ENCODE measurements at regions not wholly inside any gene's neighbourhood (a gene's known extent, or its start where the extent isn't known, plus 50 kb on each side); places are given as distances from the start of the nearest gene placed in this dataset.

GRCh38 chr2:128554151-128554769 lies 235.6 kb upstream of the HS6ST1 start:
- TF ChIP-seq CTCF (IDR thresholded peaks at IDR 0.05; ENCODE audit: low read depth, low read length, missing control alignments): no peak
- Histone ChIP-seq H3K36me3 (replicated peaks) (no peaks in the 10 kb centered on the region), H3K27ac (no peak overlapping the region), H3K4me3 (ENCODE audit: low read depth, low read length) (no peak overlapping the region), H3K27me3 (replicated peaks) (no peaks in the 10 kb centered on the region)
- DNase-seq: no peak
- in situ Hi-C loops (cut with HindIII; ENCODE audit: low pct_ligation_motif_present, low sequenced_read_pairs): no loop called here

- DNase-seq: no peak
- no peaks in the 10 kb centered on the region for H3K36me3 ChIP-seq (replicated peaks)
- in situ Hi-C loops (cut with HindIII; ENCODE audit: low pct_ligation_motif_present, low sequenced_read_pairs): no loop called here
- no peaks in the 10 kb centered on the region for H3K27me3 ChIP-seq (replicated peaks)
- H3K4me3 ChIP-seq (ENCODE audit: low read depth, low read length): no peak overlapping the region
- no peak for TF ChIP-seq CTCF (IDR thresholded peaks at IDR 0.05; ENCODE audit: low read depth, low read length, missing control alignments)
- no peak overlapping the region for H3K27ac ChIP-seq
Observed at GRCh38 chr2:128555433-128555832, 236.8 kb upstream of the HS6ST1 start.

- Histone ChIP-seq H3K36me3 (replicated peaks) (no peaks in the 10 kb centered on the region), H3K27ac (no peak overlapping the region), H3K4me3 (ENCODE audit: low read depth, low read length) (no peak overlapping the region), H3K27me3 (replicated peaks) (no peaks in the 10 kb centered on the region)
- no peak for TF ChIP-seq CTCF (IDR thresholded peaks at IDR 0.05; ENCODE audit: low read depth, low read length, missing control alignments)
- in situ Hi-C loops (cut with HindIII; ENCODE audit: low pct_ligation_motif_present, low sequenced_read_pairs): no loop called here
- DNase-seq: no peak
Observed at GRCh38 chr2:128556089-128556488, 237.4 kb upstream of the HS6ST1 start.

- no peak overlapping the region for H3K4me3 ChIP-seq (ENCODE audit: low read depth, low read length)
- DNase-seq: no peak
- in situ Hi-C loops (cut with HindIII; ENCODE audit: low pct_ligation_motif_present, low sequenced_read_pairs): no loop called here
- H3K27me3 ChIP-seq (replicated peaks): no peaks in the 10 kb centered on the region
- no peaks in the 10 kb centered on the region for H3K36me3 ChIP-seq (replicated peaks)
- no peak for TF ChIP-seq CTCF (IDR thresholded peaks at IDR 0.05; ENCODE audit: low read depth, low read length, missing control alignments)
- H3K27ac ChIP-seq: no peak overlapping the region
Observed at GRCh38 chr2:128556633-128557032, 238.0 kb upstream of the HS6ST1 start.

- Histone ChIP-seq H3K36me3 (replicated peaks) (no peaks in the 10 kb centered on the region), H3K27ac (no peak overlapping the region), H3K27me3 (replicated peaks) (no peaks in the 10 kb centered on the region), H3K4me3 (ENCODE audit: low read depth, low read length) (no peak overlapping the region)
- TF ChIP-seq CTCF (IDR thresholded peaks at IDR 0.05; ENCODE audit: low read depth, low read length, missing control alignments): no peak
- DNase-seq: no peak
- in situ Hi-C loops (cut with HindIII; ENCODE audit: low pct_ligation_motif_present, low sequenced_read_pairs): no loop called here
Observed at GRCh38 chr2:128557069-128557468, 238.4 kb upstream of the HS6ST1 start.

- no peak for TF ChIP-seq CTCF (IDR thresholded peaks at IDR 0.05; ENCODE audit: low read depth, low read length, missing control alignments)
- no peaks in the 10 kb centered on the region for H3K27me3 ChIP-seq (replicated peaks)
- in situ Hi-C loops (cut with HindIII; ENCODE audit: low pct_ligation_motif_present, low sequenced_read_pairs): no loop called here
- H3K27ac ChIP-seq: no peak overlapping the region
- no peak for DNase-seq
- H3K36me3 ChIP-seq (replicated peaks): no peaks in the 10 kb centered on the region
- H3K4me3 ChIP-seq (ENCODE audit: low read depth, low read length): no peak overlapping the region
Observed at GRCh38 chr2:128557831-128558241, 239.2 kb upstream of the HS6ST1 start.

Data from brain microvascular endothelial cell (primary cell).